ENCODE measurements at regions not wholly inside any gene's neighbourhood (a gene's known extent, or its start where the extent isn't known, plus 50 kb on each side); places are given as distances from the start of the nearest gene placed in this dataset.
A peak's percentile ranks its signal among the peaks of the same experiment; 100 is the strongest.

DNA sequence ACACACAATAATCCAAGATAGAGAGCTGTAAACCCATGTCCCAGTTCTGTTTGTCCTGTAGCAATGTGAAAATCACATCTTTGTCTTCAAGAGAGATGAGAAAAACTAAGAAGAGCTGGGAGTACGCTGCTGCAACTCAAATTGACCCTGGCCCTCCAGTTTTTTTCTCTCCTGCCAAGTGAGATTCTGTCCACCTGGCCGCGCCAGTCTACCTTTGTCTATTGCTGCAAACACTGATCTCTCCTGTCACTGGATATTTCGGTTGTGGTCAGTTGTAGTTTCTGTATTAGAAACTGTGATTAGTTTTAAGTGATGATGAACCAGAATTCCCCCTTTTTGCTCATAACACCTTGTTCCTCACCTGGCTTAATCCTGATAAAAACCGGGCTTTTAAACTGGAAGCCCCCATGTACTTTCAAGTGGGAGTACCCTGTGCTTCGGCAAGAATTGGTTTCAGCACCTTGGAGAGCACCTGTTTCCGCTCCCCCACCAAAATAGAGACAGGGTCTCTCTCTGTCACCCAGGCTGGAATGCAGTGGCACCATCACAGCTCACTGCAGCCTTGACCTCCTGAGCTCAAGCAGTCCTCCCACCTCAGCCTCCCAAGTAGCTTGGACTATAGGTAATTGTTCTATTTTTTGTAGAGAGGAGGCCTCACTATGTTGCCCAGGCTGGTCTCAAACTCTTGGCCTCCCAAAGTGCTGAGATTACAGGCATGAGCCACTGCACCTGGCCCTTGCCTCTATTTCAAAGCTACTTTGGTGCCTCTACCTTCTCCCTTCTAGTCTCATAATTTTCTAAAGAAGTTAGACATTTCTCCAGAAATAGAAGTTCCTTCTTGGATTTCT is 156.8 kb downstream of the PHETA1 start:
- Histone ChIP-seq H3K4me1 (ENCODE audit: low read length) (no peaks in the 10 kb centered on the region), H3K9ac (ENCODE audit: low read length) (no peak overlapping the region), H3K27me3 (replicated peaks; ENCODE audit: insufficient read depth, low read length) (peaks cover 38% of the 10 kb centered on the region), H3K4me3 (ENCODE audit: low read length) (no peak overlapping the region), H3F3A (ENCODE audit: insufficient read depth, low read length) (no peaks in the 10 kb centered on the region), H3K27ac (ENCODE audit: low read length) (no peak overlapping the region), H2AFZ (ENCODE audit: low read length) (no peak overlapping the region), H3K9me2 (replicated peaks; ENCODE audit: insufficient read depth, low read length) (no peaks in the 10 kb centered on the region), H4K20me1 (ENCODE audit: insufficient read depth, low read length) (no peaks in the 10 kb centered on the region), H3K9me3 (replicated peaks; ENCODE audit: insufficient read depth, low read length) (no peaks in the 10 kb centered on the region), H3K79me2 (ENCODE audit: low read length) (no peaks in the 10 kb centered on the region), H3K36me3 (replicated peaks; ENCODE audit: insufficient read depth, low read length) (no peaks in the 10 kb centered on the region), H3K4me2 (ENCODE audit: low read depth, low read length) (no peak overlapping the region)
- TF ChIP-seq, protein P1, sequence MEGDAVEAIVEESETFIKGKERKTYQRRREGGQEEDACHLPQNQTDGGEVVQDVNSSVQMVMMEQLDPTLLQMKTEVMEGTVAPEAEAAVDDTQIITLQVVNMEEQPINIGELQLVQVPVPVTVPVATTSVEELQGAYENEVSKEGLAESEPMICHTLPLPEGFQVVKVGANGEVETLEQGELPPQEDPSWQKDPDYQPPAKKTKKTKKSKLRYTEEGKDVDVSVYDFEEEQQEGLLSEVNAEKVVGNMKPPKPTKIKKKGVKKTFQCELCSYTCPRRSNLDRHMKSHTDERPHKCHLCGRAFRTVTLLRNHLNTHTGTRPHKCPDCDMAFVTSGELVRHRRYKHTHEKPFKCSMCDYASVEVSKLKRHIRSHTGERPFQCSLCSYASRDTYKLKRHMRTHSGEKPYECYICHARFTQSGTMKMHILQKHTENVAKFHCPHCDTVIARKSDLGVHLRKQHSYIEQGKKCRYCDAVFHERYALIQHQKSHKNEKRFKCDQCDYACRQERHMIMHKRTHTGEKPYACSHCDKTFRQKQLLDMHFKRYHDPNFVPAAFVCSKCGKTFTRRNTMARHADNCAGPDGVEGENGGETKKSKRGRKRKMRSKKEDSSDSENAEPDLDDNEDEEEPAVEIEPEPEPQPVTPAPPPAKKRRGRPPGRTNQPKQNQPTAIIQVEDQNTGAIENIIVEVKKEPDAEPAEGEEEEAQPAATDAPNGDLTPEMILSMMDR (IDR thresholded peaks at IDR 0.05; ENCODE audit: low read length), result no peak
- TF ChIP-seq EZH2 (optimal IDR thresholded peaks at IDR 0.05; ENCODE audit: low read depth, low read length), result no peak
- peak; percentile 7 for DNase-seq

DNA sequence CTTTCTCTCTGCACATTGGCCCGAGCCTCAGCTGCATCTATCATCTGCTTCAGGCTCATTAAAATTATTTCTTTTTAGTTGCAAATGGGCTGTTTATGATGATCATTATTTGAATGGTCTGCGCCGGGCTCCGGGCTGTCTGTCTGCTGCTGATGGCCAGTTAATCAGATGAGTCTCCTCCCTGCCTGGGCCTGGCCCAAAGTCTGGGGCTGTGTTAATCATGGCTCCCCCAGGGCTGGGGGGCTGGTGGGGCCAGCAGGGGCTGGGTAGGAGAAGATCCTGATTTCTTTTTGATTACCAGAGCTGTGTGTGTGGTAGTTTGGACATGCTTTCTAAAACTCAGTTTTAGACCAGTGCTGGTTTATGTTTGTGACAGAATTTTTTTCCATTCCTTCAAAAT is 159.1 kb downstream of the PHETA1 start:
- Histone ChIP-seq H3K9ac (ENCODE audit: low read length) (no peak overlapping the region), H4K20me1 (ENCODE audit: insufficient read depth, low read length) (no peaks in the 10 kb centered on the region), H3K4me1 (ENCODE audit: low read length) (no peaks in the 10 kb centered on the region), H3K9me3 (replicated peaks; ENCODE audit: insufficient read depth, low read length) (no peaks in the 10 kb centered on the region), H2AFZ (ENCODE audit: low read length) (no peak overlapping the region), H3K4me3 (ENCODE audit: low read length) (no peak overlapping the region), H3K27me3 (replicated peaks; ENCODE audit: insufficient read depth, low read length) (peaks cover 23% of the 10 kb centered on the region), H3K36me3 (replicated peaks; ENCODE audit: insufficient read depth, low read length) (no peaks in the 10 kb centered on the region), H3K9me2 (replicated peaks; ENCODE audit: insufficient read depth, low read length) (no peaks in the 10 kb centered on the region), H3K4me2 (ENCODE audit: low read depth, low read length) (no peak overlapping the region), H3K79me2 (ENCODE audit: low read length) (no peaks in the 10 kb centered on the region), H3K27ac (ENCODE audit: low read length) (no peak overlapping the region), H3F3A (ENCODE audit: insufficient read depth, low read length) (no peaks in the 10 kb centered on the region)
- no peak for DNase-seq
- TF ChIP-seq, protein P1 (IDR thresholded peaks at IDR 0.05; ENCODE audit: low read length), result no peak
- TF ChIP-seq EZH2phosphoT487 (IDR thresholded peaks at IDR 0.05; ENCODE audit: low read length), result no peak
- no peak for TF ChIP-seq EZH2 (optimal IDR thresholded peaks at IDR 0.05; ENCODE audit: low read depth, low read length)

DNA sequence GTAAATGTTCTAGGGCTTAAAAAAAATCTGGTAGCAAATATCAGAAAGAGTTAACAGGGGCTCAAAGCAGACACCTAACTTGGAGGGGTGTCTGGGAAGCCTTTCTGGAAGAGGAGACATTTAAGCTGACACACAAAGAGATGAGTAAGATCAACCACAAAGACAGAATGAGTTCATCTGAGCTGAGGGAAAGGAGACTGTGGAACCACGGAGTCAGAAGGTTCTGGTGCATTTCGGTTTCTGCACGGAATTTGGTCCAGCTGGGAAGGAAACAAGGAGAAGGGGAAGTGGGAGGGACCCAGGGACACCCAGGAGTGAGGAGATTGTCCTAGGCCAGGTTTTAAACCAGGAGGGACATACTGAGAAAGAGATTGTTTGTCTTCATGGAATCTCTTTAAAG is 161.1 kb downstream of the PHETA1 start:
- no peaks in the 10 kb centered on the region for H4K20me1 ChIP-seq (ENCODE audit: insufficient read depth, low read length)
- no peaks in the 10 kb centered on the region for H3K36me3 ChIP-seq (replicated peaks; ENCODE audit: insufficient read depth, low read length)
- no peak overlapping the region for H3K4me2 ChIP-seq (ENCODE audit: low read depth, low read length)
- no peak overlapping the region for H3K4me3 ChIP-seq (ENCODE audit: low read length)
- H3K27me3 ChIP-seq (replicated peaks; ENCODE audit: insufficient read depth, low read length), result peaks cover 3% of the 10 kb centered on the region; the same call in 1 of the 2 replicates
- no peaks in the 10 kb centered on the region for H3K4me1 ChIP-seq (ENCODE audit: low read length)
- no peak for DNase-seq
- no peaks in the 10 kb centered on the region for H3F3A ChIP-seq (ENCODE audit: insufficient read depth, low read length)
- no peak overlapping the region for H2AFZ ChIP-seq (ENCODE audit: low read length)
- H3K27ac ChIP-seq (ENCODE audit: low read length), result no peak overlapping the region
- H3K9me2 ChIP-seq (replicated peaks; ENCODE audit: insufficient read depth, low read length), result no peaks in the 10 kb centered on the region
- no peaks in the 10 kb centered on the region for H3K79me2 ChIP-seq (ENCODE audit: low read length)
- no peak overlapping the region for H3K9ac ChIP-seq (ENCODE audit: low read length)
- TF ChIP-seq EZH2 (optimal IDR thresholded peaks at IDR 0.05; ENCODE audit: low read depth, low read length) (no peak), EZH2phosphoT487 (IDR thresholded peaks at IDR 0.05; ENCODE audit: low read length) (no peak)
- TF ChIP-seq, protein P1 (IDR thresholded peaks at IDR 0.05; ENCODE audit: low read length), result no peak
- no peaks in the 10 kb centered on the region for H3K9me3 ChIP-seq (replicated peaks; ENCODE audit: insufficient read depth, low read length)

Measured in MM.1S (cell line).